Keratinocyte (primary cell): ENCODE measurements at regions not wholly inside any gene's neighbourhood (a gene's known extent, or its start where the extent isn't known, plus 50 kb on each side); places are given as distances from the start of the nearest gene placed in this dataset.

Experiments used
- DNase-seq: peaks from one replicate; pipeline ENCODE4 v3.0.0-alpha.2; 2011; ENCODE audit warnings: low read depth, missing footprints, low spot score
- FAIRE-seq: peaks from 2 replicates; lab custom pipeline; 2011; peaks lifted over from hg19 to GRCh38; lab: Jason Lieb, UNC
- H2AFZ ChIP-seq: 2 replicates; pipeline ENCODE4 v1.6.0; 2012; ENCODE audit warnings: low read length, control low read depth, inconsistent platforms; ENCODE audit not compliant: control insufficient read depth
- H3K27ac ChIP-seq: 2 replicates; pipeline ENCODE4 v1.5.1; 2011; ENCODE audit warnings: low read length; ENCODE audit not compliant: control insufficient read depth, insufficient read depth
- H3K27me3 ChIP-seq: 3 replicates; pipeline ENCODE4 v1.6.0; 2011; ENCODE audit warnings: low read length; ENCODE audit not compliant: control insufficient read depth, insufficient read depth; ENCODE audit errors: extremely low read depth
- H3K36me3 ChIP-seq, 2 experiments: 2 replicates in 1 of 2; 3 replicates in 1 of 2; pipeline ENCODE4 v1.5.1; 2011; ENCODE audit warnings: low read length in 2 of 2, mild to moderate bottlenecking in 1 of 2; ENCODE audit not compliant: control insufficient read depth in 2 of 2, insufficient read depth in 2 of 2; ENCODE audit errors: extremely low read depth in 1 of 2
- H3K4me1 ChIP-seq: 3 replicates; pipeline ENCODE4 v1.5.1; 2011; ENCODE audit warnings: low read length; ENCODE audit not compliant: control insufficient read depth, insufficient read depth; ENCODE audit errors: extremely low read depth
- H3K4me2 ChIP-seq: 3 replicates; pipeline ENCODE4 v1.6.0; 2011; ENCODE audit warnings: low read depth, low read length; ENCODE audit not compliant: control insufficient read depth, insufficient read depth; ENCODE audit errors: extremely low read depth
- H3K4me3 ChIP-seq, 3 experiments: fragments of 200-600 bp in 1 of 3; sonication (generic) in 1 of 3; 2 replicates in 2 of 3; 3 replicates in 1 of 3; pipeline ENCODE4 v1.5.1; 2011 to 2016; ENCODE audit warnings: low read length in 3 of 3, mild to moderate bottlenecking in 3 of 3, control low read depth in 2 of 3, inconsistent platforms in 1 of 3, low read depth in 1 of 3, mixed read lengths in 1 of 3, mixed run types in 1 of 3, moderate library complexity in 1 of 3; ENCODE audit not compliant: control insufficient read depth in 2 of 3, insufficient read depth in 2 of 3; ENCODE audit errors: extremely low read depth in 1 of 3
- H3K79me2 ChIP-seq: 2 replicates; pipeline ENCODE4 v1.6.0; 2012; ENCODE audit warnings: low read length; ENCODE audit not compliant: control insufficient read depth, insufficient read depth
- H3K9ac ChIP-seq: 3 replicates; pipeline ENCODE4 v1.6.0; 2011; ENCODE audit warnings: low read length; ENCODE audit not compliant: control insufficient read depth, insufficient read depth; ENCODE audit errors: extremely low read depth
- H3K9me1 ChIP-seq: 3 replicates; pipeline ENCODE4 v1.6.0; 2011; ENCODE audit warnings: low read length; ENCODE audit not compliant: control insufficient read depth, insufficient read depth; ENCODE audit errors: extremely low read depth
- H3K9me3 ChIP-seq: 2 replicates; pipeline ENCODE4 v1.5.1; 2012; ENCODE audit warnings: low read depth, low read length; ENCODE audit not compliant: control insufficient read depth
- H4K20me1 ChIP-seq: 3 replicates; pipeline ENCODE4 v1.6.0; 2011; ENCODE audit warnings: low read length; ENCODE audit not compliant: control insufficient read depth, insufficient read depth; ENCODE audit errors: extremely low read depth
- EZH2 ChIP-seq: IDR thresholded peaks from one replicate; pipeline ENCODE4 v1.6.1; 2012; ENCODE audit warnings: inconsistent platforms, mild to moderate bottlenecking, low read length, moderate library complexity
- dilution Hi-C: fragments of 300-500 bp; cut with MboI; formaldehyde crosslinking; loops from one replicate; pipeline ENCODE4 v1.7.0; 2020; ENCODE audit warnings: low sequenced_read_pairs; ENCODE audit not compliant: extremely low pct_ligation_motif_present
- TF ChIP-seq, protein P1 (sequence below), 3 experiments: IDR thresholded peaks in 1 of 3; conservative IDR thresholded peaks in 1 of 3; optimal IDR thresholded peaks in 1 of 3; 2 replicates in 2 of 3; 3 replicates in 1 of 3; pipeline versions ENCODE3 to v1.5.1; 2011; ENCODE audit warnings: low read length in 3 of 3, mild to moderate bottlenecking in 3 of 3, moderate library complexity in 2 of 3, control low read depth in 1 of 3, inconsistent platforms in 1 of 3; ENCODE audit not compliant: insufficient read depth in 2 of 3; ENCODE audit errors: extremely low read depth in 1 of 3

DNA sequence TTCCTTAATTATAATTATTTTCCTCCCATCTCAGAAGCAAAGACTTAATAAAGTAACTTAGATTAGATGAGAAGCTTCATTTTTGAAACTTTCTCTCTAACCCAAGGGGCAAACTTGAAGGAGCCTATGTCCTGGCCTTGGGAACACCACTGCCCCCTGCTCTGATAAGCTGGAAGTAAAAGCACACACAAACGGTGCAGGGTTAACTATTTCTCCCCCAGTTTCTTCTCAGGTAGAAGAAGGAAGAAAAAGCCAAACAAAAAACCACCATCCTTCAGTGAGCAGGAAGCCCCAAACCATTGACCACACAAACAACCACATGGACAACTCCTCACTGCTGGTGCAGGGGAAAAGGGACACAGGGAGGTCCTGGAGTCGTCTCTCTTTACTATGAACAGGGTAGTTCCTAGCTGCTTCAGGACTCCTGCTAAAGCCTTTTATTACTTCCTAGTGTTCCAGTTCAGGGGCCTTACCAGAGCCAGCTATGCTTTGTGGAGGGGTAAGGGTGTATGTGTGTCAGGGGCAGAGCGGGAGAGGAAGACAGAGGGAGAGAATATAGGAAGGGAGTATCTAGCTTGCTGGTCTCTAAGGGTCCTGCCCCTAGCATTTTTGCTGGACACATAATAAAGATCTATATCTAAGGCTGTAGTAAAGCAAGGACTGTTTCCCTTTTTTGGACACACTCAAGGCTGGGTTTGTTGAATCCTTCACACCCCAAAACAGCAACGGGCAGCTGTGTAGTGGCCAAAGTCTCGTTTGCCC is 94.0 kb upstream of the UMPS start:
- no peak for FAIRE-seq
- H3K4me2 ChIP-seq: no peak overlapping the region
- DNase-seq: no peak

DNA sequence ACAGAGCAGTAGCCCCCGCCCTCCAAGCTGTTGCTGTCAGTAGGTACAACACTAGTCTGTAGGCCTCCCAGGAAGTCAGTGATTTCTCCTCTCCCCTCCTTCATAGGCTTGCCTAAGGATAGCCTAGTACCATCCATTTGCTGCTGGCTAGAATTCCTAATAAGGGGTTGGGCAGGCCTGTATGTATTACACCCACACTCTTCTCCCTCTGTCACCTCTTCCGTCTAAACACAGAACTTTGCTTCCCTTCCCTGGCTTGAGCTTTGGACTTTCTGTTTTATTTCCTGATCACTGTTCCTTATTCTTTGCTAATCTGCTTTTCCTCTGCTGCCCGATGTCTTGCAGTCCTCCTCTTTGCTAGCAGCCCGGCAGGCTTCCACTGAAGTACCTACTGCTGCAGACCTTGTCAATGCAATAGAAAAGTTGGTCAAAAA is 93.4 kb upstream of the UMPS start:
- FAIRE-seq: no peak
- H3K27ac ChIP-seq: no peak overlapping the region

More for the DNA sequence above, 94.0 kb upstream of the UMPS start:
- peaks cover 8% of the 10 kb centered on the region for H3K27me3 ChIP-seq
- H3K4me3 ChIP-seq: no peak overlapping the region
- dilution Hi-C loops: no loop called here
- H4K20me1 ChIP-seq: no peaks in the 10 kb centered on the region
- no peaks in the 10 kb centered on the region for H3K36me3 ChIP-seq
- H3K9ac ChIP-seq: no peak overlapping the region
- no peaks in the 10 kb centered on the region for H3K79me2 ChIP-seq
- TF ChIP-seq, protein P1, sequence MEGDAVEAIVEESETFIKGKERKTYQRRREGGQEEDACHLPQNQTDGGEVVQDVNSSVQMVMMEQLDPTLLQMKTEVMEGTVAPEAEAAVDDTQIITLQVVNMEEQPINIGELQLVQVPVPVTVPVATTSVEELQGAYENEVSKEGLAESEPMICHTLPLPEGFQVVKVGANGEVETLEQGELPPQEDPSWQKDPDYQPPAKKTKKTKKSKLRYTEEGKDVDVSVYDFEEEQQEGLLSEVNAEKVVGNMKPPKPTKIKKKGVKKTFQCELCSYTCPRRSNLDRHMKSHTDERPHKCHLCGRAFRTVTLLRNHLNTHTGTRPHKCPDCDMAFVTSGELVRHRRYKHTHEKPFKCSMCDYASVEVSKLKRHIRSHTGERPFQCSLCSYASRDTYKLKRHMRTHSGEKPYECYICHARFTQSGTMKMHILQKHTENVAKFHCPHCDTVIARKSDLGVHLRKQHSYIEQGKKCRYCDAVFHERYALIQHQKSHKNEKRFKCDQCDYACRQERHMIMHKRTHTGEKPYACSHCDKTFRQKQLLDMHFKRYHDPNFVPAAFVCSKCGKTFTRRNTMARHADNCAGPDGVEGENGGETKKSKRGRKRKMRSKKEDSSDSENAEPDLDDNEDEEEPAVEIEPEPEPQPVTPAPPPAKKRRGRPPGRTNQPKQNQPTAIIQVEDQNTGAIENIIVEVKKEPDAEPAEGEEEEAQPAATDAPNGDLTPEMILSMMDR (optimal IDR thresholded peaks at IDR 0.05 in 1 of 3, IDR thresholded peaks at IDR 0.05 in 1 of 3, conservative IDR thresholded peaks at IDR 0.05 in 1 of 3; ENCODE audit: extremely low read depth in 1 of 3, insufficient read depth in 2 of 3, low read length in 3 of 3): no peak
- TF ChIP-seq EZH2: no peak
- H3K4me1 ChIP-seq: no peaks in the 10 kb centered on the region
- no peak overlapping the region for H2AFZ ChIP-seq
- H3K27ac ChIP-seq: no peak overlapping the region
- no peaks in the 10 kb centered on the region for H3K9me1 ChIP-seq
- no peaks in the 10 kb centered on the region for H3K9me3 ChIP-seq

More for the DNA sequence above, 93.4 kb upstream of the UMPS start:
- H3K9me1 ChIP-seq: no peaks in the 10 kb centered on the region
- no peak overlapping the region for H2AFZ ChIP-seq
- H3K9ac ChIP-seq: no peak overlapping the region
- no peaks in the 10 kb centered on the region for H3K4me1 ChIP-seq
- dilution Hi-C loops: no loop called here
- no peaks in the 10 kb centered on the region for H3K9me3 ChIP-seq
- peaks cover 8% of the 10 kb centered on the region for H3K27me3 ChIP-seq
- H4K20me1 ChIP-seq: no peaks in the 10 kb centered on the region
- no peak for DNase-seq
- no peaks in the 10 kb centered on the region for H3K36me3 ChIP-seq
- no peak overlapping the region for H3K4me3 ChIP-seq
- H3K79me2 ChIP-seq: no peaks in the 10 kb centered on the region
- H3K4me2 ChIP-seq: no peak overlapping the region
- TF ChIP-seq EZH2: no peak
- TF ChIP-seq, protein P1 (optimal IDR thresholded peaks at IDR 0.05 in 1 of 3, IDR thresholded peaks at IDR 0.05 in 1 of 3, conservative IDR thresholded peaks at IDR 0.05 in 1 of 3; ENCODE audit: extremely low read depth in 1 of 3, insufficient read depth in 2 of 3, low read length in 3 of 3): no peak
